ENCODE measurements at regions not wholly inside any gene's neighbourhood (a gene's known extent, or its start where the extent isn't known, plus 50 kb on each side); places are given as distances from the start of the nearest gene placed in this dataset.

- Histone ChIP-seq H3K9me3 (no peaks in the 10 kb centered on the region), H3K36me3 (no peaks in the 10 kb centered on the region), H3K27ac (no peak overlapping the region), H3K4me1 (no peaks in the 10 kb centered on the region), H3K27me3 (no peaks in the 10 kb centered on the region), H3K4me3 (no peak overlapping the region)
- intact Hi-C loops (cut with DNase I) = no loop called here
- DNase-seq (ENCODE audit: extremely low spot score in 2 of 2) = no peak
- no peak for TF ChIP-seq POLR2A (IDR thresholded peaks at IDR 0.05)
- no peak for TF ChIP-seq POLR2AphosphoS5 (IDR thresholded peaks at IDR 0.05; ENCODE audit: insufficient read depth in 1 of 2, low read depth in 1 of 2)
- TF ChIP-seq CTCF (IDR thresholded peaks at IDR 0.05) = no peak
Observed at GRCh38 chr16:26335236-26335853, 643.6 kb downstream of the HS3ST4 start.

GRCh38 chr16:26342621-26343020, 650.9 kb downstream of the HS3ST4 start:
- Histone ChIP-seq H3K36me3 (no peaks in the 10 kb centered on the region), H3K4me3 (no peak overlapping the region), H3K4me1 (no peaks in the 10 kb centered on the region), H3K9me3 (no peaks in the 10 kb centered on the region), H3K27me3 (no peaks in the 10 kb centered on the region), H3K27ac (no peak overlapping the region)
- intact Hi-C loops (cut with DNase I) = no loop called here
- peak in 1 of 2 donors; percentile 37 for DNase-seq (ENCODE audit: extremely low spot score in 2 of 2)
- TF ChIP-seq POLR2AphosphoS5 (IDR thresholded peaks at IDR 0.05; ENCODE audit: insufficient read depth in 1 of 2, low read depth in 1 of 2) (no peak), POLR2A (IDR thresholded peaks at IDR 0.05) (no peak), CTCF (IDR thresholded peaks at IDR 0.05) (no peak)

- intact Hi-C loops (cut with DNase I) = no loop called here
- no peaks in the 10 kb centered on the region for H3K9me3 ChIP-seq
- H3K27ac ChIP-seq = no peak overlapping the region
- DNase-seq (ENCODE audit: extremely low spot score in 2 of 2) = peak in 1 of 2 donors; percentile 47
- no peak overlapping the region for H3K4me3 ChIP-seq
- TF ChIP-seq CTCF (IDR thresholded peaks at IDR 0.05) (no peak), POLR2AphosphoS5 (IDR thresholded peaks at IDR 0.05; ENCODE audit: insufficient read depth in 1 of 2, low read depth in 1 of 2) (no peak), POLR2A (IDR thresholded peaks at IDR 0.05) (no peak)
- H3K27me3 ChIP-seq = no peaks in the 10 kb centered on the region
- no peaks in the 10 kb centered on the region for H3K36me3 ChIP-seq
- H3K4me1 ChIP-seq = no peaks in the 10 kb centered on the region
Observed at GRCh38 chr16:26344240-26344776, 652.5 kb downstream of the HS3ST4 start.

GRCh38 chr16:26344976-26345375, 653.2 kb downstream of the HS3ST4 start:
- H3K4me1 ChIP-seq = no peaks in the 10 kb centered on the region

More at GRCh38 chr16:26344976-26345375, 653.2 kb downstream of the HS3ST4 start:
- H3K27me3 ChIP-seq = no peaks in the 10 kb centered on the region
- TF ChIP-seq POLR2AphosphoS5 (IDR thresholded peaks at IDR 0.05; ENCODE audit: insufficient read depth in 1 of 2, low read depth in 1 of 2) = no peak
- no peak for TF ChIP-seq CTCF (IDR thresholded peaks at IDR 0.05)
- no peak for TF ChIP-seq POLR2A (IDR thresholded peaks at IDR 0.05)
- DNase-seq (ENCODE audit: extremely low spot score in 2 of 2) = peak in 1 of 2 donors; percentile 72
- intact Hi-C loops (cut with DNase I) = no loop called here
- no peak overlapping the region for H3K4me3 ChIP-seq
- no peaks in the 10 kb centered on the region for H3K9me3 ChIP-seq
- no peaks in the 10 kb centered on the region for H3K36me3 ChIP-seq
- no peak overlapping the region for H3K27ac ChIP-seq

All from vagina (tissue), 2 donors.